ENCODE measurements at regions not wholly inside any gene's neighbourhood (a gene's known extent, or its start where the extent isn't known, plus 50 kb on each side); places are given as distances from the start of the nearest gene placed in this dataset.

- Histone ChIP-seq H3K4me3 (ENCODE audit: insufficient read depth, low read depth, low read length) (no peak overlapping the region), H3K9me3 (ENCODE audit: insufficient read depth, low read depth, low read length) (no peaks in the 10 kb centered on the region), H3K4me2 (ENCODE audit: low read length) (no peak overlapping the region), H3K27me3 (ENCODE audit: insufficient read depth, low read length) (no peaks in the 10 kb centered on the region), H3K27ac (ENCODE audit: low read depth, low read length) (no peak overlapping the region), H3K9ac (ENCODE audit: low read length) (no peak overlapping the region), H4K20me1 (ENCODE audit: insufficient read depth, low read length) (no peaks in the 10 kb centered on the region), H3K4me1 (ENCODE audit: insufficient read depth, low read length) (no peaks in the 10 kb centered on the region), H3K79me2 (ENCODE audit: insufficient read depth, low read length) (no peaks in the 10 kb centered on the region), H3K36me3 (ENCODE audit: insufficient read depth, low read length) (no peaks in the 10 kb centered on the region), H2AFZ (ENCODE audit: low read depth, low read length) (no peak overlapping the region)
- Mint-ChIP-seq H3K27me3 (ENCODE audit: low read depth, unreplicated experiment) (no peaks in the 10 kb centered on the region), H3K4me3 (ENCODE audit: unreplicated experiment) (no peak overlapping the region), H3K9me3 (ENCODE audit: unreplicated experiment) (no peaks in the 10 kb centered on the region), H3K4me1 (ENCODE audit: low read depth, unreplicated experiment) (peaks cover 11% of the 10 kb centered on the region), H3K36me3 (ENCODE audit: low read depth, unreplicated experiment) (no peaks in the 10 kb centered on the region), H3K27ac (ENCODE audit: unreplicated experiment) (no peak overlapping the region)
- DNase-seq (ENCODE audit: low read depth), result peak; percentile 8
- no peak for TF ChIP-seq CTCF (IDR thresholded peaks at IDR 0.05; ENCODE audit: insufficient read depth, low read depth, low read length)
- TF ChIP-seq EZH2 (IDR thresholded peaks at IDR 0.05; ENCODE audit: insufficient read depth, low read length), result no peak
- FAIRE-seq, result no peak
Observed at GRCh38 chr7:46616636-46617035, 695.6 kb upstream of the IGFBP3 start.

- no peak for FAIRE-seq
- no peak overlapping the region for H3K27ac ChIP-seq (ENCODE audit: low read depth, low read length)
- H3K4me2 ChIP-seq (ENCODE audit: low read length), result no peak overlapping the region
- H3K4me1 ChIP-seq (ENCODE audit: insufficient read depth, low read length), result no peaks in the 10 kb centered on the region
- H3K36me3 ChIP-seq (ENCODE audit: insufficient read depth, low read length), result no peaks in the 10 kb centered on the region
- H3K9me3 ChIP-seq (ENCODE audit: insufficient read depth, low read depth, low read length), result no peaks in the 10 kb centered on the region
- peaks cover 5% of the 10 kb centered on the region for H3K4me1 Mint-ChIP-seq (ENCODE audit: low read depth, unreplicated experiment)
- no peaks in the 10 kb centered on the region for H3K9me3 Mint-ChIP-seq (ENCODE audit: unreplicated experiment)
- H4K20me1 ChIP-seq (ENCODE audit: insufficient read depth, low read length), result no peaks in the 10 kb centered on the region
- H3K27ac Mint-ChIP-seq (ENCODE audit: unreplicated experiment), result no peak overlapping the region
- no peak for TF ChIP-seq EZH2 (IDR thresholded peaks at IDR 0.05; ENCODE audit: insufficient read depth, low read length)
- TF ChIP-seq CTCF (IDR thresholded peaks at IDR 0.05; ENCODE audit: insufficient read depth, low read depth, low read length), result no peak
- DNase-seq (ENCODE audit: low read depth), result no peak
- H3K27me3 ChIP-seq (ENCODE audit: insufficient read depth, low read length), result no peaks in the 10 kb centered on the region
- no peak overlapping the region for H3K9ac ChIP-seq (ENCODE audit: low read length)
- no peak overlapping the region for H3K4me3 Mint-ChIP-seq (ENCODE audit: unreplicated experiment)
- no peaks in the 10 kb centered on the region for H3K27me3 Mint-ChIP-seq (ENCODE audit: low read depth, unreplicated experiment)
- no peak overlapping the region for H3K4me3 ChIP-seq (ENCODE audit: insufficient read depth, low read depth, low read length)
- H2AFZ ChIP-seq (ENCODE audit: low read depth, low read length), result no peak overlapping the region
- H3K79me2 ChIP-seq (ENCODE audit: insufficient read depth, low read length), result no peaks in the 10 kb centered on the region
- H3K36me3 Mint-ChIP-seq (ENCODE audit: low read depth, unreplicated experiment), result no peaks in the 10 kb centered on the region
Observed at GRCh38 chr7:46613551-46613950, 692.5 kb upstream of the IGFBP3 start.

- Histone ChIP-seq H3K79me2 (ENCODE audit: insufficient read depth, low read length) (no peaks in the 10 kb centered on the region), H2AFZ (ENCODE audit: low read depth, low read length) (no peak overlapping the region), H3K4me2 (ENCODE audit: low read length) (no peak overlapping the region), H3K27me3 (ENCODE audit: insufficient read depth, low read length) (no peaks in the 10 kb centered on the region), H3K9me3 (ENCODE audit: insufficient read depth, low read depth, low read length) (no peaks in the 10 kb centered on the region), H3K27ac (ENCODE audit: low read depth, low read length) (no peak overlapping the region), H4K20me1 (ENCODE audit: insufficient read depth, low read length) (no peaks in the 10 kb centered on the region), H3K4me1 (ENCODE audit: insufficient read depth, low read length) (no peaks in the 10 kb centered on the region), H3K9ac (ENCODE audit: low read length) (no peak overlapping the region), H3K4me3 (ENCODE audit: insufficient read depth, low read depth, low read length) (no peak overlapping the region), H3K36me3 (ENCODE audit: insufficient read depth, low read length) (no peaks in the 10 kb centered on the region)
- H3K36me3 Mint-ChIP-seq (ENCODE audit: low read depth, unreplicated experiment), result no peaks in the 10 kb centered on the region
- H3K4me3 Mint-ChIP-seq (ENCODE audit: unreplicated experiment), result no peak overlapping the region
- no peak for FAIRE-seq
- no peak for TF ChIP-seq EZH2 (IDR thresholded peaks at IDR 0.05; ENCODE audit: insufficient read depth, low read length)
- no peak for TF ChIP-seq CTCF (IDR thresholded peaks at IDR 0.05; ENCODE audit: insufficient read depth, low read depth, low read length)
- peaks cover 5% of the 10 kb centered on the region for H3K4me1 Mint-ChIP-seq (ENCODE audit: low read depth, unreplicated experiment)
- no peaks in the 10 kb centered on the region for H3K27me3 Mint-ChIP-seq (ENCODE audit: low read depth, unreplicated experiment)
- H3K9me3 Mint-ChIP-seq (ENCODE audit: unreplicated experiment), result no peaks in the 10 kb centered on the region
- H3K27ac Mint-ChIP-seq (ENCODE audit: unreplicated experiment), result no peak overlapping the region
- no peak for DNase-seq (ENCODE audit: low read depth)
Observed at GRCh38 chr7:46613116-46613515, 692.0 kb upstream of the IGFBP3 start.
